ENCODE measurements at regions not wholly inside any gene's neighbourhood (a gene's known extent, or its start where the extent isn't known, plus 50 kb on each side); places are given as distances from the start of the nearest gene placed in this dataset.

- TF ChIP-seq CTCF (IDR thresholded peaks at IDR 0.05) (no peak), POLR2A (IDR thresholded peaks at IDR 0.05) (no peak)
These were observed 242.6 kb upstream of the THBS1 start for GRCh38 chr15:39338251-39338650.

All from lower leg skin (tissue), 3 donors.